ENCODE measurements at regions not wholly inside any gene's neighbourhood (a gene's known extent, or its start where the extent isn't known, plus 50 kb on each side); places are given as distances from the start of the nearest gene placed in this dataset.
"Not testable (repeated sequence)": the region's sequence is repeated elsewhere in the genome, so short reads cannot be mapped to it uniquely, and the experiment has no call there.

DNA sequence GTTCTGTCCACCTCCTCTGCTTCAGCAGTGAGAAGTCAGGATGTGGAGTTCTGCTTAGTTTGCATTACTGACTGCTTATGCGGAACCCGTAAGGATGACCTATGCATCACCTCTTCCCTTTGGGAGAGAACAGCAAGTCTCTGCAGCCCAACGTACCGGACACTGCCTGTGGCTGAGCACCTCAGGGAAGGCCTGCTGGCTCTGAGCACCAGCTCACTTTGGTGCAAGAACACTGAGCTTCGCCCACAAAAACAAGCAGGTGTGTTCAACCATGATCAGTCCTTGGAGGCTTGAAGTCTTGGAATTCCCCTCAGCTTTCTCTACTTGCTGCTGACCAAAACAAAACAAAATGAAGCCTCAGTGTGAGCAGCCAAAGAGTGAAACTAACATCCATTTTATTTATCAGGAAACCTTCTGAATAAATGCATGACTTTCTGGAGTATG is 52.7 kb upstream of the NCK2 start:
- DNase-seq (ENCODE audit: low read depth): no peak

DNA sequence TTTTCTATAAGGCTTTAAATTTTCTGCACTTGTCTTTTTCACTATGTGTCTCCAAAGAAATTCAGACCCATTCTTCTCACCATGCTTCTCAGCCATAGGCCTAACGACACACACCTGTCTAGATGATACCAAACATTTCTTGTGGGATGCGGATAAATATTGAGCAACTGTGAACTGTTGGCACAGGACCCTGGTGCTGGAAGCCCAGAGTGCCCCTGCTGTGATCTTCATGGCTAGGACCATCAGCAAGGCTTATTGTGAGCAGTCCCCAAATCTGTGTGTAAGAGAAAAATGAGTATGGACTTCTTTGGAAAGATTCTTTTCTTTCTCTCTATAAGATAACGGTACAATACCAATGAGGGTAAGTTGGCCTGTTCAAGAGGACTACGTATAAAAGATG is 54.1 kb upstream of the NCK2 start:
- no peak for DNase-seq (ENCODE audit: low read depth)

DNA sequence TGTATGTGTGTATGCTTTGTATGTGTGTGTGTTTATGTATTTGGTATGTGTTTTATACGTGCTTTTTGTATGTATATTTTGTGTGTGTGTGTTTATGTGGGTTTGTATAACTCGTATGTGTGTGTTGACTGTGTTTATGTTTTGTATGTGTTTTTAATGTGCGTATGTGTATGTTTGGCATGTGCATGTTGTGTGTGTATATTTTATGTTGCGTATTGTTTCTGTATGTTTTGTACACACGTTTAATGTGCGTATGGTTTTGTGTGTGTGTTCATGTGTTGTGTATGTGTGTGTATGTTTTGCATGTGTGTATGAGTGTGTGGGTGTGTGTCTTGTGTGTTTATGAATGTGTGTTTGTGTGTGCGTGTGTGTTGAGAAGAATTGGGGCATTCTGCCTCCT is 55.2 kb upstream of the NCK2 start:
- no peak for DNase-seq (ENCODE audit: low read depth)

DNA sequence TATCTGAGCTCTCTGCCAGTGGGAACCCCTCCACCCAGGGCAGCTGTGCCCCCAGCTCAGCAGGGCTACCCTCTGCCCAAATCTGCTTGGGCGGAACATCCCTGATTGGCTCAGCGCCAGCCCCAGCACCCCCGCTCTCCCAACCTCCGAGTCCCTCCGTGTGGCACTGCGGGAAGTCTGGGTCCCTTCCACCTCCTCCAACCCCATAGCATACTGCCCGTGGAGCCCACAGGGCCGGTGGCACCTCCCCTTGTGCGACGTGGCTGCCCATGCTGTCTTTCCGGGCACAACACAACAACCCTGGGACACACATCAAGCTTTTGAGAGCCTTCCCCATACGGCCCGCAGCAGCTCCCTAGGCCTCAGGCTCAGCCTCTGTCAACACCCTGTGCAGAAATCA is 55.8 kb upstream of the NCK2 start:
- no peak for DNase-seq (ENCODE audit: low read depth)

DNA sequence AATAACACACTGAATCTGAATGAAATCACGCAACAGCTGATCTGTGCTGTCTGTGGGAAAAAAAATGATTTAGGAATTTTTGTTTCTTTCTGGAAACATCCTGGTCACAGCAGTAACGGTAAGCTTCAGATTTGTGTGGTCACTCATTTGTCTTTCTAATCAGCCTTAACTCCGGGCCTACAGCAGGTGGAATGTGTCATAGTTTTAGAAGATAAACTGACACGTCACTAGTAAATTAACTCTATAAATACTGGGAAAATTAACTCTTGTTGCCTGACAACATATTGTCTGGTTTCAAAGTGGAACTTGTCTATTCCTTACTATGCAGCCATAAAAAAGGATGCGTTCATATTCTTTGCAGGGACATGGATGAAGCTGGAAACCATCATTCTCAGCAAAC is 58.1 kb upstream of the NCK2 start:
- DNase-seq (ENCODE audit: low read depth): no peak

DNA sequence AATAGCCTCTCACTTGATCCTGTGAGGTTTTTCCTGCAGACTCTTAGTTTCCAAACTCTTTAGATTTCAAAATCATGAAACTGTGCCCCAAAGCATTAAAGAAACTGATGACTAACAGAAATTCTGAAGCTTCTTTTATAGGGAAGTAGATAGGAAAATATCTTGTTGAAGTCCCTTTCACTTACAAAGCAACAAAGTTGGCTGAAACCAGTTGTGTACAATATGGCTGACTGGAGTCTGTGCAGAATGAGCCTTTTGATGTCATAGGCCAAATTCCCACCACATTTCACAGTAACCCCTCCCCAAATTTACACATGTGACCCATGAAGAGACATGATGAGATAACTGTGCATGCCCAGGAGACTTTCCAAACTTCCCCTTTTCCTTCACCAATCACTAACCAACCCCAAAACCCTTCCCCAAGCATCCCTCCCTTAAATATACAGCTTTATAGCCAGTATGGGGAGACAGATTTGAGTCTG is 61.7 kb upstream of the NCK2 start:
- no peak for DNase-seq (ENCODE audit: low read depth)

DNA sequence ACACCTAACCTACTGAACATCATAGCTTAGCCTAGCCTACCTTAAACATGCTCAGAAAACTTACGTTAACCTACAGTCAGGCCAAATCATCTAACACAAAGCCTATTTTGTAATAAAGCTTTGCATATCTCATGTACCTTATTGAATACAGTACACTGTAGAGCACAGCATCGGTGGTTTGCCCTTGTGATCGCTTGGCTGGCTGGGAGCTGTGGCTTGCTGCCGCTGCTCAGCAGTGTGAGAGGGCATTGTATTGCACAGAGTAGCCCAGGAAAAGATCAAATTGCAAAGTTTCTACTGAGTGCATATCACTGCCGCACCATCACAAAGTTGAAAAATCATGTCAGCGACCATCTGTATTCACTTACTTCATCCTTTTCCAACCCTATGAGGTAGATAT is 62.3 kb upstream of the NCK2 start:
- DNase-seq (ENCODE audit: low read depth): no peak

DNA sequence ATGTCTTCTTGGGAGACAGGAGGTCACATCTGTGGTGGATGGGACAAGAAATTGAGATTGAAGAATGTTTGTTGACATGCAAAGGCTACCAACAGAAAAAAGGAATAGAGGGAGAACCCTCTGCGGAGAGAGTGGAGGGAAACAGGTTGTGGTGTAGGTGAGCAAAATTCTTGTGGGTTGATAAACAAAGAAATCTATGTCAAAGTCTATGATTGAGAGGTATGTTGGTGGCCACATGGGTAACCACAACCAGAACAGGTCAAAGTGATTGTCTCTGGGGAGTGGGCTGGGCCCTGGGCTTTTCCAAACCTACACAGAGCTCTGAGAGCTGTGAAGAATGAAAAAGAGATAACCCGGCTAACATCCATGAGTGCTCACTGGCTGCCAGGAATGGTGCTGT is 62.8 kb upstream of the NCK2 start:
- no peak for DNase-seq (ENCODE audit: low read depth)

DNA sequence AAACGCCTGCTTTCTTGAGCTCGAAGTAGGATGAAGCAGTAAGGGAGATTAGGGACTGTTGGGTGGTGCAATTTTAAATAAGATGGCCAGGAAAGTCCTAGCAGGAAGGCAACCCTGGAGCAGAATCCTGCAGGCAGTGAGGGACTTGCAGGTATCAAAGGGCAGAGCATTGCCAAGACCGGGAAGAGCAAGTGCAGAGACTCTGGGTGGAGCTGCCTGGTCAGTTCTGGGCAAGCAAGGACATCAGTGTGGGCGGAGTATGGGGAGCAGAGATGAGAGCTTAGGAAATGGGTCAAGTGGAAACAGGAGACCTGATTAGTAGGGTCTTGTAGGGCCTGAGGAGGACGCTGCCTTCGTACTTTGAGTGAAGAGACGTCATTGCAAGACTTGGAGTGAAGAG is 64.4 kb upstream of the NCK2 start:
- no peak for DNase-seq (ENCODE audit: low read depth)

DNA sequence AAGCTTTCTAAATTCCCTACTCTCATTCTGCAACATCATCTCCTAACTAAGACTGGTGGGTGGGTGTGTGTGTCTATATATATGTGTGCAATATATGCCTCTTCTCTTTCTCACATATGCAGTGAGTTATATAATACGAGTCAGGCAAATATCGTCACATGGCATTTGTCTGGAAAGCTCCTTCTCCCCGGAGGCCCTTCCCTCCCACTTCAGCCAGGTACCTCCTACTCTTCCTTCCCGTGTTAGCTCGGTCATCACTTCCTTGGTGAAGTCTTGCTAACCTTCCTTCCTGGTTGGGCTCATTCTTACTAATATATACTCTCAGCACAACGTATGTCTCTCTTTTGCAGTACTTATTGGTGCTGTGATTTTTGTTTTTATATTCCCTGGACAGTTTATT is 66.4 kb upstream of the NCK2 start:
- no peak for DNase-seq (ENCODE audit: low read depth)

DNA sequence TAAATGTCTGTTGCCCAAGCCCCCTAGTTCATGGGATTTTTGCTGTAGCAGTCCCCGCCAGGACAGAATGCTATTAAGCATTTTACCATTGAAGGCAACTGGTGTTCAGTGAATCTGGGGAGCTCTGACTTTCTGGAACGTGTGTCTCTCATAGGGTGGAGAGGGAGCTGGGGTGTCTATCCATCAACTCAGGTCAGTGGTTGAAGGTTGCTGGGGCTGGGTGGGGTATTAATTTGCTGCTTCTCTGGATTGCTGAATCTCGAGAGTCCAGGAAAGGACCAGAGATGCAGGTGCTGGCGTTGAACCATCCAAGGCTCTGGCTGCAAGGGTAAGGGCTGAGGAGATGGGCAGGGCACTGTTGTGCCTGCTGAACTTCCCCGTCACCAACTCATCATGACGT is 66.8 kb upstream of the NCK2 start:
- no peak for DNase-seq (ENCODE audit: low read depth)

DNA sequence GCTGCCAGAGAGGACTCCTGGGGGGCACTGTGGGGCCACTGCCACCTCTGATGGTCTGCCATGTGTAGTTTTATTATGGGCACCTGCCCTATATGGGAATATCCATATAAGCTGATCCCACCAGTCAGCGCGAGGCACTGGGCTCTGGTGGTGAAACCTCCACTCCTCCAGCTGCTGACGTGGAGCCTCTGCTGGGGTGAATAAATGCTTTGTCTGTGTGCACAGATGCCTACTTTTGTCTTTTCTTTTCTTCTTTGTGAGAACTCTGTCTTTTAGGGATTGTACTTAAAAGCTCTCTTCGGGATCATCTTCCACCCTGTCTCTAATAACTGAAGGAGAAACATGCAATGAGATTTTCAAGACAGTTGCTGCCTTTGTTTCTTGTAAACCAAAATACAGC is 68.9 kb upstream of the NCK2 start:
- DNase-seq (ENCODE audit: low read depth): no peak

DNA sequence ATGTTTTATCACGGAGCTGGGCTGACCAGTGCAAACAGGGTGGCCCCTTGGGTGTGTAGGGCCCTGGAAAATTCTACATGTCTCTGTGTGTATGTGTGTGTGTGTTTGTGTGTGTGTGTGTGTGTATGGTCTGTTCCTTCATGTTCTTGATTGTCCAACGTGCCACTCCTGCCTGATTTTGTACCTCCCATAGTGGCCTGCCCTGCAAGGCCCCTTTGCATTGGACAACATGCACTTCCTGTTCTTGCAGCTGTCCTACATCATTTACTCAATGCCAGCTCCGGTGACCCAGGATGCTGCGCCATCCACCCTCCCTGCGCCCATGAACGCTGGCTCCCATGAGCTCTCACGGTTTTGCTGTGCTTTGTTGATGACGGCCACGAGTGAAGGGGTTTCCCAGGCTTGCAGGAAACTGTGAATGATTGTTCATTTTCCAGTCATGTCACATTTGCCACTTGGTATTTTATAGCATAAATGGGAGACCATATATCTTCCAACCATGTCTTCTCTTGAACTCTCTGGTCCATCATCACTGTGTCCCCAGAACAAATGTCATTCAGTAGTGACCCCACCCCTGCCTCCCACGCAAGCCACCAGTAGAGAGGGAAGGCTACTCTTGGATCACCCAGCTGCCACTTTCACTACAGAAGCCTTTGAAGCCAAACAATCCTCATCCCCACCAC is 69.7 kb upstream of the NCK2 start:
- no peak for DNase-seq (ENCODE audit: low read depth)

DNA sequence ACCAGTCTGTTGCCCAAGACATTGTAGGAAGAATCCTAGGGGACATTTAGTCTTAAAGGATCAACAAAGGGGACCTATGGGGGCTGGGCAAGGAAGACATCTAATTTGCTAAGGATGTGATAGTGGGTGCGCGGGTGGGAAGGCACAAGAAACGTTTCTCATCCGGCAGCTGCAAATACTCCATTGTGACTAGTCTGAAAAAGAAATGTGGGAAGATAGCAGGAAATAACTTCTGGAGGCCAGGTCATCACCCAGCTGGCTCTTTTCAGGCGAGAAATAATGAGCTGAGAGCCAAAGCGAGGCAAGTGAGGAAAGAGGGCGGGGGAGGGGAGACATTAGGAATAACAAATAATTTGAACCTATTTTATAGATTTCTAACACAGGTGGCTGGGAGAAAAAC is 70.3 kb upstream of the NCK2 start:
- no peak for DNase-seq (ENCODE audit: low read depth)

DNA sequence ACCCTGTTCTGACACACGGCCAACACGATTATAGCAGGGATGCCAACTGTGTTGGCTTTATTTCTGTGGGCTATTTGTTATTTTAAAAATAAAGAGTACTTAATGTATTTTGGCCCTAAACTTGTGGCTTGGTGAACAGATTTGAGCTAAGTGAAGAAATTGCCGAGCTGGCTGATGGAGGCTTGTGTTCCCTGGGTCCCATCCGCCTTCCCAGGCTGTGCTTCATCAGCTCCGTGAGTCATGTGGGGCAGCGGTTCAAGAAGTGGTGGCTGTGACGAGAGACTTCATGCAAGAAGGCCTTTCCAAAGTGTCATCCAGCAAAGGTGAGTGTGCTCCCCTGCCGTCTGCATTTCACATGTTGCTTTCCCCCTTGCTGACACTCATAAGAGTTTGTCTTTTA is 73.6 kb upstream of the NCK2 start:
- no peak for DNase-seq (ENCODE audit: low read depth)

DNA sequence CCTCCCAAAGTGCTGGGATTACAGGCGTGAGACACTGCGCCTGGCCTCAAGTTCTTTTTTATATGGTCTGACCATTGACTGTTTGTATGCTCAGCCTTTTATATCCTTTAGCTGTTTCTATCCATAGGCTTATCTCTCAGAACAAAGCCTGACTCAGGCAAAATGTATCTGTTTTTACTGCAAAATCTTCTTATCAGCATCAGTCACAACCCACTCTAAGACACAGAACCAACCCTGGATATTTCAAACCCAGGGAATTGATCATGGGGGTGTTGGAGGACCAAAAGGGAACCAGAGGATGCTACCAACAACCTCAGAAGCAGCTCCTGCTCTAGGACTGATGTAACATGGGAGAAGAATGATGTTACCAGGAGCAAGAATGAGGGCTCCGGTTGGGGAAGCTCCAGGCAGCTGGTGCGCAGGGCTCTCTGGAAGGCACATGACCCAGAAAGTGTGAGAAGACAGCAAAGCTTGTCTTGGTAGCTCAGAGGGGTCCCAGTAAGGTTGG is 75.3 kb upstream of the NCK2 start:
- DNase-seq (ENCODE audit: low read depth): no peak

DNA sequence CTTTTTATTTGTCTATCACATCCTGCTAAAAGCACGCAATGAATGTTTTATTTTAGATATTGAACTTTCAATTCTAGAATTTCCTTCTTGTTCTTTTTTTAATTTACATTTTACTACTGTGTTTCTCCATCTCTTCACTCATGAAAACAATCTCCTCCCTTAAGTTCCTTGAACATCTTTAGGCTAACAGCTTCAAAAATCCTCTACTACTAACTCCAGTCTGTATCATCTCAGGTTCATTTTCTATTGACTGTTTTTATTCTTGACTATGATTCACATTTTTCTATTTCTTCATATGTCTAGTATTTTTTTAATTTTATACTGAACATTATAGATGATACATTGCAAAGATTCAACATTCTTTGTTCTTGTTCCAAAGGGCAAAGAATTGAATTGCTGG is 79.2 kb upstream of the NCK2 start:
- DNase-seq (ENCODE audit: low read depth): no peak

DNA sequence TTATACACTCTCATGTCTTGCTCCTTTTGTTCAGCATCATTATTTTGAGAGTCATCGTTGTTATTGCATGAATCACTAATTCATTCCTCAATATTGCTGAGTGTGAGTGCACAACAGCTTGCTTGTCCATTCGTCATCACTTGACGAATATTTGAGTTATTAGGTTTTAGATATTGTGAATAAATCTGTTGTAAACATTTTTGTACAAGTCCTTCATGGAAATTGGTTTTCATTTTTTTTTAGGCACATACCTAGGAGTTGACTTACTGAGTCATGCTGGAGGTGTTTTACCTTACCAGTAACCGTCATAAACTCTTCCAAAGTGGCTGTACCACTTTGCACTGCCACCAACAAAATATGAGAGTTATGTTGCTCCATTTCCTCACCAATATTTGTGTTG is 84.2 kb upstream of the NCK2 start:
- DNase-seq (ENCODE audit: low read depth): no peak

DNA sequence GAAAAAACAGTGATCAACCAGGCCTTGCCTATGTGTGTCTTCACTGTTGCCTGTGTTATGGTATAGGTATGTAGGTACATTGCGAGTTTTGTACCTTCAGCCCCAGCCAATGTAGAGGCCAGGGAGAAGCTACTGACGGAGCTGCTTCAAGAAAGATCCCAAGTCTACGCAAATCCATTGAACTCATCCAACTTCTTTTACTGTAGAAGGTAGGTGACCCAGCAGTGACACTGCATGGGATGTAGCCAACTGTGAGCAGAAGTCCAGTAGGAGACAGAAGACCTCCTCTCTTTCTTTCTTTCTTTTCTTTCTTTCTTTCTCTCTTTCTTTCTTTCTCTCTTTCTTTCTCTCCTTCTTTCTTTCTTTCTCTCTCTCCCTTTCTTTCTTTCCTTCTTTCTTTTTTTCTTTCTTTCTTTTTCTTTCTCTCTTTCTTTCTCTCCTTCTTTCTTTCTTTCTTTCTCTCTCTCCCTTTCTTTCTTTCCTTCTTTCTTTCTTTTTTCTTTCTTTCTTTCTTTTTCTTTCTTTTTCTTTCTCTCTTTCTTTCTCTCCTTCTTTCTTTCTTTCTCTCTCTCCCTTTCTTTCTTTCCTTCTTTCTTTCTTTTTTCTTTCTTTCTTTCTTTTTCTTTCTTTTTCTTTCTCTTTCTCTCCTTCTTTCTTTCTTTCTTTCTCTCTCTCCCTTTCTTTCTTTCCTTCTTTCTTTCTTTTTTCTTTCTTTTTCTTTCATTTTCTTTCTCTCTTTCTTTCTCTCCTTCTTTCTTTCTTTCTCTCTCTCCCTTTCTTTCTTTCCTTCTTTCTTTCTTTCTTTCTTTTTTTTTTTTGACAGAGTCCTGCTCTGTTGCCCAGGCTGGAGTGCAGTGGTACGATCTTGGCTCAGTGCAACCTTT is 88.7 kb upstream of the NCK2 start:
- not testable (repeated sequence) for DNase-seq (ENCODE audit: low read depth)

DNA sequence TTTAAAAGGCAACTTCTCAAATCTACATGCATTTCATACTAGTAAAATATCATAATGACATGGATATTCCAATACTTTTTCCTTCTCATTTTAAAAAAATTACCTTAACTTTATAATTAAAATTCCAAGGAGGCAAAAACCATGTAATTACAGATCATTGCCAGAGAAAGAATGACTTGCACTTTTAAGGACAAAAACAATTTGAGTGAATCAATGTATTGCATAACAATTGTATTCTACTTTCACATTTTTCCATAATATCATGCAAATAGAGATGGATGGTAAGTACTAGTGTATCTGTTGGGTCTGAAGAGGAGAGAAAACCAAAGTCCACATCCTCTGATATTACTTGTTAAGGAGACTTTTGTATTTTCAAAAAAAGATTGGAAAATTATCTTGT is 89.5 kb upstream of the NCK2 start:
- DNase-seq (ENCODE audit: low read depth): no peak

DNA sequence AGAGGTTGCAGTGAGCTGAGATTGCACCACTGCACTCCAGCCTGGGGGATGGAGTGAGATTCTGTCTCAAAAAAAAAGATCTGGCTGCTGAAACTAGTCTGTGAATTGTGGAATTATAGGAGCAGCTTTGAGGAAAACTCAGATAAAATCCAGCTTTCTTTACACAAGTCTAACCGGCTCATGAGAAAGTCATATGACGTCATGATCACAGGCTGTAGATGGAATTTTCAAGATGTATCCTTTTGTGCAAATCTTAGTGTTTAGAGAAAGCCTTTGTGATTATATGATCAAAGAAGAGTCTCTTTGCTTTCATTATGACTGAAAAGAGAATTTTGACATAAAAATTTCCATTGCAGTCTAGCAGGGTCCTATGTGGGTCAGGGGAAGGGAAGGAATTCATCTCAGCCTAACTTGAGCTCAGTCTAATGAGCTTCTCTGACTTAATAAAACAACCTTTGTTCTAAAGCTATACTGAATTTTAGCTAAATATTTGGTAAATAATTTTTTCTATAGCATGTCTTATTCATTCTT is 90.2 kb upstream of the NCK2 start:
- no peak for DNase-seq (ENCODE audit: low read depth)

DNA sequence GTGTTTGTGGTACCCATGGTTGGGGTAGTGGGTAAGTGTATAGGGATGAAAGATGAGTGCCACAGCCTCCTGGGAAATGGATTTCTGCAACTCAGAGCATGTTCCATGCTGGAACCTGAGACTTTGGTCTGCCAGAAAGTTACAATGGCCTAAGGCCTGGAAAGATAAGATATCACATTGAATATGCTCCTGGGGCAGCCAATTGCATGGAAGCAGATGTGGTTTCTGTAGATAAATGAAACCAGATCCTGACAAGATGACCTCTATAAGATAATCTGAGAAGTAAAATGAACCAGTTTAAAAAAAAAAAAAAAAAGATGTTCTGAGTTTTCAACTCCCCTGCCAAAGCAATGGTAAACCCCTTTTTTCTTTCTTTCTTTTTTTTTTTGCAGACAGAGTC is 91.4 kb upstream of the NCK2 start:
- no peak for DNase-seq (ENCODE audit: low read depth)

Data from T follicular helper cell (primary cell).